B cell (primary cell): ENCODE measurements at regions not wholly inside any gene's neighbourhood (a gene's known extent, or its start where the extent isn't known, plus 50 kb on each side); places are given as distances from the start of the nearest gene placed in this dataset.

Source experiments
- ATAC-seq: fragments of 200-7000 bp; cut with Tn5 transposase; one replicate; pipeline ENCODE4 v1.10.0; 2021; ENCODE audit warnings: low read depth, mild to moderate bottlenecking, moderate number of reproducible peaks, moderate library complexity
- CTCF ChIA-PET: fragments of 350-600 bp; sonication (Branson Sonifier 250); formaldehyde crosslinking; loops from one replicate; lab custom pipeline; 2021; ENCODE audit warnings: antibody characterized with exemption, inconsistent platforms; lab: Charles Lee
- POLR2A ChIA-PET: fragments of 350-600 bp; sonication (Branson Sonifier 250); formaldehyde crosslinking; loops from one replicate; lab custom pipeline; 2021; ENCODE audit warnings: antibody characterized with exemption; lab: Charles Lee
- DNase-seq: peaks from one replicate; pipeline ENCODE4 v3.0.0; 2013
- H2AFZ ChIP-seq: 2 replicates; pipeline ENCODE4 v1.6.1; 2012; ENCODE audit warnings: mild to moderate bottlenecking, low read depth, low read length; ENCODE audit not compliant: insufficient read depth, poor library complexity, severe bottlenecking
- H3K27ac ChIP-seq, 2 donors: 1 replicate in 1 of 2; 2 replicates in 1 of 2; pipeline ENCODE4 v1.5.1; 2012 to 2013; ENCODE audit warnings: low read length in 2 of 2, mild to moderate bottlenecking in 2 of 2, moderate library complexity in 1 of 2
- H3K27me3 ChIP-seq, 4 experiments: fragments of 200-600 bp in 1 of 4; sonication (generic) in 1 of 4; replicated peaks in 1 of 4; 1 replicate in 2 of 4; 2 replicates in 2 of 4; pipeline versions ENCODE4 v1.6.1 to v1.7.0; 2013 to 2016; ENCODE audit warnings: low read length in 3 of 4, mild to moderate bottlenecking in 2 of 4, mixed read lengths in 1 of 4, moderate library complexity in 1 of 4; ENCODE audit not compliant: insufficient read depth in 4 of 4, control insufficient read depth in 3 of 4; ENCODE audit errors: control extremely low read depth in 1 of 4
- H3K36me3 ChIP-seq, 2 experiments: replicated peaks in 1 of 2; 1 replicate in 1 of 2; 2 replicates in 1 of 2; pipeline versions ENCODE4 v1.6.1 to v1.7.1; 2013; ENCODE audit warnings: low read length in 1 of 2; ENCODE audit not compliant: insufficient read depth in 2 of 2, control insufficient read depth in 1 of 2; ENCODE audit errors: control extremely low read depth in 1 of 2, extremely low read depth in 1 of 2
- H3K4me1 ChIP-seq, 2 donors: fragments of 200-600 bp in 1 of 2; sonication (generic) in 1 of 2; 1 replicate in 1 of 2; 2 replicates in 1 of 2; pipeline versions ENCODE4 v1.5.1 to v1.6.1; 2013 to 2017; ENCODE audit warnings: low read length in 2 of 2; ENCODE audit not compliant: control insufficient read depth in 2 of 2, insufficient read depth in 2 of 2
- H3K4me2 ChIP-seq: replicated peaks from 2 replicates; pipeline ENCODE3; 2012; ENCODE audit warnings: mild to moderate bottlenecking, low read depth, low read length; ENCODE audit not compliant: poor library complexity, severe bottlenecking
- H3K4me3 ChIP-seq, 5 experiments: fragments of 200-600 bp in 1 of 5; sonication (generic) in 1 of 5; 1 replicate in 3 of 5; 2 replicates in 2 of 5; pipeline versions ENCODE4 v1.5.1 to v1.7.0; 2011 to 2016; ENCODE audit warnings: low read length in 4 of 5, mild to moderate bottlenecking in 4 of 5, low read depth in 2 of 5, control low read depth in 1 of 5, moderate library complexity in 1 of 5; ENCODE audit not compliant: insufficient read depth in 1 of 5; ENCODE audit errors: control extremely low read depth in 1 of 5, extremely low read depth in 1 of 5
- H3K79me2 ChIP-seq: fragments of 200-600 bp; sonication (generic); one replicate; pipeline ENCODE4 v1.6.0; 2016; ENCODE audit warnings: low read length; ENCODE audit not compliant: control insufficient read depth, insufficient read depth
- H3K9ac ChIP-seq: fragments of 200-600 bp; sonication (generic); 2 replicates; pipeline ENCODE4 v1.6.1; 2017; ENCODE audit warnings: mild to moderate bottlenecking, low read length, moderate library complexity
- H3K9me3 ChIP-seq, 3 donors: one replicate each; pipeline versions ENCODE4 v1.6.1 to v1.7.1; 2013; ENCODE audit warnings: low read length in 2 of 3; ENCODE audit not compliant: control insufficient read depth in 2 of 3, insufficient read depth in 1 of 3; ENCODE audit errors: control extremely low read depth in 1 of 3
- H4K20me1 ChIP-seq: 2 replicates; pipeline ENCODE4 v1.6.0; 2012; ENCODE audit warnings: mild to moderate bottlenecking, low read length; ENCODE audit not compliant: insufficient read depth, control insufficient read depth, poor library complexity, severe bottlenecking
- H3K27ac Mint-ChIP-seq: one replicate; pipeline ENCODE4 v1.8.0; 2021; ENCODE audit warnings: mixed read lengths
- H3K27me3 Mint-ChIP-seq: one replicate; pipeline ENCODE4 v1.8.0; 2021; ENCODE audit warnings: mixed read lengths
- H3K4me1 Mint-ChIP-seq: one replicate; pipeline ENCODE4 v1.8.0; 2021; ENCODE audit warnings: mixed read lengths
- H3K4me3 Mint-ChIP-seq: one replicate; pipeline ENCODE4 v1.8.0; 2021; ENCODE audit warnings: mixed read lengths
- H3K9me3 Mint-ChIP-seq: one replicate; pipeline ENCODE4 v1.8.0; 2022; ENCODE audit warnings: mixed read lengths; ENCODE audit not compliant: insufficient read depth
- CTCF ChIP-seq: fragments of 200-600 bp; IDR thresholded peaks from one replicate; pipeline ENCODE4 v1.8.0; 2022; ENCODE audit warnings: antibody characterized with exemption, mild to moderate bottlenecking
- EZH2 ChIP-seq: IDR thresholded peaks from 2 replicates; pipeline ENCODE4 v1.6.1; 2012; ENCODE audit warnings: borderline replicate concordance, low read depth, mild to moderate bottlenecking, moderate library complexity, low read length; ENCODE audit not compliant: insufficient read depth, poor library complexity, severe bottlenecking
- WGBS: methylation state at CpG from one replicate; pipeline ENCODE4 v1.1.5; 2013; ENCODE audit warnings: missing lambda C conversion rate; ENCODE audit not compliant: insufficient coverage; 5-methylcytosine and 5-hydroxymethylcytosine counted together
- intact Hi-C: fragments of 100-400 bp; cut with micrococcal nuclease; formaldehyde crosslinking; loops from one replicate; pipeline ENCODE4 v1.10.0; 2022

- DNase-seq = no peak
- H3K27me3 Mint-ChIP-seq = peaks cover 35% of the 10 kb centered on the region
These were observed 365.3 kb downstream of the MCTP2 start for GRCh38 chr15:94596707-94597106.

GRCh38 chr15:94600505-94600904, 369.1 kb downstream of the MCTP2 start:
- Histone ChIP-seq H3K4me3 (no peak overlapping the region), H3K27me3 (peaks cover 0 to 4% (median 0%) of the 10 kb centered on the region in 4 experiments), H2AFZ (no peak overlapping the region), H3K9me3 (no peaks in the 10 kb centered on the region), H3K36me3 (no peaks in the 10 kb centered on the region), H3K27ac (no peak overlapping the region), H3K4me2 (no peak overlapping the region), H3K79me2 (no peaks in the 10 kb centered on the region), H4K20me1 (no peaks in the 10 kb centered on the region), H3K4me1 (no peaks in the 10 kb centered on the region), H3K9ac (no peak overlapping the region)
- CTCF ChIA-PET = no interaction called here
- POLR2A ChIA-PET = no interaction called here
- intact Hi-C loops = no loop called here
- TF ChIP-seq EZH2 (no peak), CTCF (no peak)
- Mint-ChIP-seq H3K4me1 (no peaks in the 10 kb centered on the region), H3K27me3 (peaks cover 29% of the 10 kb centered on the region), H3K27ac (no peak overlapping the region), H3K4me3 (no peak overlapping the region), H3K9me3 (no peaks in the 10 kb centered on the region)
- DNase-seq = no peak
- 93% methylated on average over 7 of the region's 8 CpGs for WGBS
- no peak for ATAC-seq

More at GRCh38 chr15:94596707-94597106, 365.3 kb downstream of the MCTP2 start:
- H3K4me1 Mint-ChIP-seq = no peaks in the 10 kb centered on the region
- H3K9me3 Mint-ChIP-seq = no peaks in the 10 kb centered on the region
- no peak overlapping the region for H2AFZ ChIP-seq
- ATAC-seq = no peak
- POLR2A ChIA-PET = no interaction called here
- no peak overlapping the region for H3K27ac ChIP-seq
- CTCF ChIA-PET = no interaction called here
- no peaks in the 10 kb centered on the region for H4K20me1 ChIP-seq
- H3K4me3 ChIP-seq = no peak overlapping the region
- H3K36me3 ChIP-seq = no peaks in the 10 kb centered on the region
- no peak overlapping the region for H3K4me2 ChIP-seq
- no peaks in the 10 kb centered on the region for H3K4me1 ChIP-seq
- H3K27me3 ChIP-seq = peaks cover 0 to 2% (median 0%) of the 10 kb centered on the region in 4 experiments
- H3K27ac Mint-ChIP-seq = no peak overlapping the region
- TF ChIP-seq EZH2 = no peak
- no CpG with 5 or more reads among the region's 1 CpG for WGBS
- intact Hi-C loops = no loop called here
- H3K4me3 Mint-ChIP-seq = no peak overlapping the region
- H3K9ac ChIP-seq = no peak overlapping the region
- H3K79me2 ChIP-seq = no peaks in the 10 kb centered on the region
- H3K9me3 ChIP-seq = no peaks in the 10 kb centered on the region
